GM18867 (cell line): ENCODE measurements at regions not wholly inside any gene's neighbourhood (a gene's known extent, or its start where the extent isn't known, plus 50 kb on each side); places are given as distances from the start of the nearest gene placed in this dataset.
"Not testable (repeated sequence)": the region's sequence is repeated elsewhere in the genome, so short reads cannot be mapped to it uniquely, and the experiment has no call there.

Experiments
- ATAC-seq: cut with Tn5 transposase; IDR thresholded peaks from one replicate; pipeline ENCODE4 v1.9.1; 2021; ENCODE audit warnings: mild to moderate bottlenecking, moderate library complexity; ENCODE audit not compliant: unreplicated experiment

DNA sequence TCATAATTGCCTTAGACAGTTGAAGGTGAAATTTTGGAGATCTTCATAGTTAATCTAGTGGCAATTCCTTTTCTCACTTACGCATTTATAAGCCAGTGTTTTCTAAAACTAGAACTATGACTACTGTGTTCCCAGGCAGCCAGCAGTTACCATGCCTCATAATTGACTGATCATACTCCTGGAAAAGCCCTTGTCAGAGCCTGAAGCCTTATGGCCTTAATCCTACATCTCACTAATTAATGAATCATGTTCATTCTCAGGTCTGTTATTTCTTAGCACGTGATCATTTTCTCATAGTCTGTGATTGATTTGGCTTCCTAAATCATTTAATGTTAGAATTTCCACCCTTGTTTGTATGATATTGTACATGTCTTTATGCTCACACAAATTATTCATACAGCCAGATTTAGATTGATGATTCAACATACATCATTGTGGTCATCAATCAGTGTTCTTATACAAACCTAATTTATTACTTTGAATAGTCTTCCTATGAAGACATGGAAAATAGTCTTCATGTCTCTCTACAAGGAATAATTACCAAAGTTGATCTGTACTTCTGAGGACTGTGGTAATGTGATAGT, 132.6 kb upstream of the ASCC3 start:
- no peak for ATAC-seq

DNA sequence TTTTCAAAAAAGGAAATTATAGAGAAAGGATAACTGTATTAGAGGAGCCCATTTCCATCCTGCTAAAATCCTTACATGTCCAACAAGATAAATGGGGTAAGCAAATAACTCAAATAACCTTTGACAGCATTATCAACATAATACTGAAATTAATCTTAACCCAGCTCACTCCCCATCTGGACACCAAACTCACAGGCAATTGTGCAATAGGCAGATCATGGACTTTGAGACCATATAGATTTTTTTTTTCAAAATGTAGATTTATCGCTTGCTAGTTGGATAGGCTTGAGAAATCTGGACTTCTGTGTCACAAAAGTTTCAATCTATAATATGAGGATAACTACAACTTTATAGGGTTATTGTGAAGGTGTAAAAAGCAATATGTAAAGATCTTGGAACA, 134.4 kb upstream of the ASCC3 start:
- no peak for ATAC-seq

DNA sequence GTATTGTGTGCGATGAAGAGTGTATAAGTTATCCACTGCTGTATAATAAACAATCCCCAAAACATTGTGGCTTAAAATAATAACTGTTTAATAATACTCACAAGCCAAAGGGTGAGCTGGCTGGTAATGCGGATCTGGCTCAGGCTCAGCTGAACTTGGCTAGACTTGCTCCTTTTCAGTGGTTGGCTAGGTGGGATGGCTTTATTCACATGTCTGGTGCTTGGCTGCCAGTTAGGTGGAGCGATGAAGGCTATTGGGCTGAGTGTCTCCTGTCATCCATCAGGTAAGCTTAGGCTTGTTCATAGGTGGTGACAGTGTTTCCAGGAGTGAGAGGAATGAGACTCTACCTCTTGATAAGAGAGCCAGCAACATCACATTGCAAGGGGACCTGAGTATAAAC, 135.0 kb upstream of the ASCC3 start:
- no peak for ATAC-seq

DNA sequence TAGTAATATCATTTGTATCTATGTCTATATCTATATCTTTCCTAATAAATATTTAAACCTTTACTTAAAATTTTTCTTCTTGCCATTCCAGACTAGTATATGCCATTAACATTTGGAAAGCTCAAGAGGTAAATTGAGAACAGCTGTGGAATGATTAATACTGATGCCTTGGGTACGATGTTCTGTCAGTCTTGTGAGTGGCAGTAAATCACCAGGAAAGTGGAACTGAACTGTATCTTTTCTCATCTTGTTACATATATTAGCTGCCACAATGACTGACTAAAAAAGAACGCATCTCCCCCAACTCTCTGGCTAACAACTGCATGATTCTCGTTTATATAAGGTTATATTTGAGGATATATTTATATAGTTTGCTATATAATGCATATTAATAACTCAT, 137.0 kb upstream of the ASCC3 start:
- ATAC-seq, result no peak

DNA sequence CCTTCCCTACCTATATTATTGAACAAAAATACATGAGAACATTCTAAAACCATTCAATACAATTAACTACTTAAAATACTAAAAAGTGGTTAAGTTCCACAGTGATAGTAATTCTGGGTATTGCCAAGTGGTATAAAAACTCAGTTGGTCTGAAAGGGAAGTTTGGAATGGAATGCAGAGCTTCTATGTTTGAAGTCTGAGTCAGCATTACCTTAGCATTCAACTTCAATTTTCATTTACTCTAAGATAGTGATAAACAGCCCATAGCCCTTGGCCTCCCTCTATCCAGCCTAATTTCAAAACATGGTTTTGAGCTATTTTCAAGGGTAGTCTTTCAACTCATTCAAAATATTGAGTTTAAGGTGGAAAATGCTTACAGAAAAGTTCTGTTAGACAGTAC, 140.4 kb upstream of the ASCC3 start:
- ATAC-seq, result no peak

DNA sequence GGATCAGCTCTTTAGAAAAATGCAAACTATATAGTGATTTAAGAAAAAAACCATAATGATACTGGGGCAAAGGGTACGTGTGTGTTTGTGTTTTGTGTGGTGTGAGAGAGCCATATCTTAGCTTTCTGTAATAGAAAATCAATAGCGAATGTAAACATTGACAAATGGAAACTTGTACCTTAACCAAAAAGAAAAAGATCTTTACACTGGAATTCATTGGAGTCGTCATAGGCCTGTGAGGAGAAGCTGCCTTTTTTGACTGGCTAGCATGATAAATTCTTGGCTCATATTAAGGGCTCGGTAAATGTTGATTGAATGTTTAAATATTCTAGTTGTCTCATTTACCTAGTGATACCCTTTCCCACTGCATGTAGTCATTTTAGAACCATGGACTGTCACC, 161.8 kb upstream of the ASCC3 start:
- ATAC-seq, result no peak

DNA sequence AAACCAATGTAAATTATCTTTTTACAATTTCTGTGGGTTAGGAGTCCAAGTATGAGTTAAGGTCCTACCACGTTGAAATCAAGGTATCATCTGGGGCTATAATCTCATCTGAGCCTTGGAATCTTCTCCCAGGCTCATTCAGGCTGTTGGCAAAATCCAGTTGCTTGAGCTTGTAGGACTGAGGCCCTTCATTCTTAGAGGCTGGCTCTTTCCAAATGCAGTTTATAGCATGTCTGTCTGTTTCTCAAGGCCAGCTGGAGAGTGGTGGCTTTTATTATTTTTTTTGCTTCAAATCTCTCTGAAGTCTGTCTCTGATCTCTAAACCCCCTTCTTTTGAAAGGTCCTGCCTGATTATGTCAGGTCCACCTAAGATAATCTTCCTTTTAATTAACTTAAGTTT, 177.2 kb upstream of the ASCC3 start:
- no peak for ATAC-seq

DNA sequence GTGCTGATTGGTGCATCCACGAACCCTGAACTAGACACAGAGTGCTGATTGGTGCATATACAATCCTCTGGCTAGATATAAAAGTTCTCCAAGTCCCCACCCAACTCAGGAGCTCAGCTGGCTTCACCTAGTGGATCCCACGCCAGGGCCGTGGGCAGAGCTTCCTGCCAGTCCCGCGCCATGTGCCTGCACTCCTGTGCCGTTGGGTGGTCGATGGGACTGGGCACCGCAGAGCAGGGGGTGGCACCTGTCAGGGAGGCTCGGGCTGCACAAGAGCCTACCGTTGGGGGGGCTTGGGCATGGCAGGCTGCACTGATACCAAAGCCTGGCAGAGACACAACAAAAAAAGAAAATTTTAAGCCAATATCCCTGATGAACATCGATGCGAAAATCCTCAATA, 185.4 kb upstream of the ASCC3 start:
- ATAC-seq, result no peak

DNA sequence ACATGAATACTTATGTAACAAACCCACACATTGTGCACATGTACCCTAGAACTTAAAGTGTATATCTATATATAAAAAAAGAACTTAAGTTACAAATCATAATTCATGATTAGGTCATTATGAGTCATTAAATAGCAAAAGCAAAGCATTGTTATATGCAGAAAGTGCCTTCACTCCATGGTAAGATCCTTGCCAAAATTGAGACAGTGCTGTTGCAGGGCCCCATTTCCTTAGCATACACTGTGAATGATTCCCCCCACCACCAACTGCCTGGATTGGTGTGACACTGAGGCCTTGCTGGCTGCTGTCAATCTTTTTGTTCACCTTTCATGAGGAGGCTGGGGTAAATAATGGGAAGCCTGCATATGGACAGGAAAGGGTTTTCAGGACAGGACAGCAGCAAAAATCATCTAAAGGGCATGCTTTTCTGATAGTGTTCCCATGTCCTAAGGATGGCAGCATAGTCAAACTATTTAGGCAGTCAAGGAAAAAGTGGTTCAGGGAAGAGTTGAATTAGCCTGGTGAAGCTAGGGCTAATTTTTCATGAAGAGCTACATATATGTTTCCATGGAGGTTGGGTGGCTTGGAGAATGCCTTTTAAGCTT, 188.2 kb upstream of the ASCC3 start:
- no peak for ATAC-seq

DNA sequence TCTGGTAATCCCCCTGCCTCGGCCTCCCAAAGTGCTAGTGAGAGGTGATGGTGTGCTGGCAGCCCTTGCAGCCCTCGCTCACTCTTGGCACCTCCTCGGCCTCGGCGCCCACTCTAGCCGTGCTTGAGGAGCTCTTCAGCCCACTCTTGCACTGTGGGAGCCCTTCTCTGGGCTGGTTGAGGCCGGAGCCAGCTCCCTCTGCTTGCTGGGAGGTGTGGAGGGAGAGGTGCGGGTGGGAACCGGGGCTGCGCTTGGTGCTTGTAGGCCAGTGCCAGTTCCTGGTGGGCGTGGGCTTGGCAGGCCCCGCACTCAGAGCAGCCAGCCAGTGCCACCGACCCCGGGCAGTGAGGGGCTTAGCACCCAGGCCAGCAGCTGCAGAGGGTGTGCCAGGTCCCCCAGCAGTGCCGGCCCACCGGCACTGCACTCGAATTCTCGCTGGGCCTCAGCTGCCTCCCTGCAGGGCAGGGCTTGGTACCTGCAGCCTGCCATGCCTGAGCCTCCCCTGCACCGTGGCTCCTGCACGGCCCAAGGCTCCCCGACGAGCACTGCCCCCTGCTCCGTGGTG, 189.0 kb upstream of the ASCC3 start:
- ATAC-seq, result no peak

DNA sequence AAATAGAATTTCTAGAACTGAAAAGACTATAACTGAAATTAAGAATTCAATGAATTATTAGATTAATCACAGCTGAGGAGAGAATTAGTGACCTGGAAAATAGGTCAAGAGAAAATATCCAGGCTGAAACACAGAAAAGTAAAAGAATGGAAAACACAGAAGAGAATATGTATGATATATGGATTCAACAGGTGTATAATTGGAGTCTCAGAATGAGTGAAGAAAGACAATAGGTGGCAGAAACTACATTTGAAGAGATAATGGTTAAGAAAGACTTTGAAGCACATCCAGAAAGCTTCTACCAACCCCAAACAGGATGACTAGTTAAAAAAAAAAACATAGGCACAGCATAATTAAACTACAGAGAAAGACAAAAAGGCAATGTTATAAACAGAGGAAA, 196.2 kb upstream of the ASCC3 start:
- ATAC-seq, result no peak

DNA sequence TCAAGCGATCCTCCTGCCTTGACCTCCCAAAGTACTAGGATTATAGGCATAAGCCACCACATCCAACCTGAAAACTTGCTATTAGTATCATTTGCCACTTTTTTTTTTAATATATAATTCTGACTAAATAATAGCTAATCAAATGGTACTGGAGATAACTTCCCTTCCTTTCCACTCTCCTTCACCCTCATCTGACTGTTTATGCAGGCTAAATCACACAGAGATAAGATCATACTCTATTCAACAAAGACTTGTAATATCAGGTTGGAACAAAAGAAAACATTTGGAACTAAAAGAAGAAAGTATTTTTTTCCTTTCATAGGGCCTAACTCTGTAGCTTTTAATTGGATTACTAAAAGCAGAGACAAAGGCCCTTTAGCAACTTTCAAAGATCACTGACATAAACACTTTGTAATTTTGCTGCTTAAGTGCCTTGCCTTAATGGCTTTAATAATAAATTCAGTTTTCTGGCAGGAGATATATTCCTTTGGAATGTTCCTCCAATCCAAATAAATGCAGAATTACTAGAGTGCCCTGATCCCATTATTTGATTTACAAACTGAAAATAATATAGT, 198.7 kb upstream of the ASCC3 start:
- no peak for ATAC-seq

DNA sequence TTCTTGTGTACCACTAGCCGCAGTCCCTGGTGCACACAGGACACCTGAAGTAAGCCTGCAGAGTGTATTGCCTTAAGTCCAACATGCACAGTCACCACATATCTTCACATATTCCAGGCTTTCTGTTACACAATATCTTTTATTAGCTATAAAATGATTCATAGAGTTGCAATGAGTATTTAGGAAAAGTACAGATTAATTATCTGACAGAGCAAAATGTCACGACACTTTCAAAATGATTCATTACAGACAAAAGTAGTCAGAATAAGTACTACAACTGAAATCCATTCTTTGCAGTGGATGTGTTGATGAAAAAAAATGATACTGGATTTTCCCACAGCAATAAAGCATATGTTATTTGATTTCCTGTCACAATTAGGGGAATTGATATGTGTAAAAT, 199.5 kb upstream of the ASCC3 start:
- ATAC-seq, result no peak

DNA sequence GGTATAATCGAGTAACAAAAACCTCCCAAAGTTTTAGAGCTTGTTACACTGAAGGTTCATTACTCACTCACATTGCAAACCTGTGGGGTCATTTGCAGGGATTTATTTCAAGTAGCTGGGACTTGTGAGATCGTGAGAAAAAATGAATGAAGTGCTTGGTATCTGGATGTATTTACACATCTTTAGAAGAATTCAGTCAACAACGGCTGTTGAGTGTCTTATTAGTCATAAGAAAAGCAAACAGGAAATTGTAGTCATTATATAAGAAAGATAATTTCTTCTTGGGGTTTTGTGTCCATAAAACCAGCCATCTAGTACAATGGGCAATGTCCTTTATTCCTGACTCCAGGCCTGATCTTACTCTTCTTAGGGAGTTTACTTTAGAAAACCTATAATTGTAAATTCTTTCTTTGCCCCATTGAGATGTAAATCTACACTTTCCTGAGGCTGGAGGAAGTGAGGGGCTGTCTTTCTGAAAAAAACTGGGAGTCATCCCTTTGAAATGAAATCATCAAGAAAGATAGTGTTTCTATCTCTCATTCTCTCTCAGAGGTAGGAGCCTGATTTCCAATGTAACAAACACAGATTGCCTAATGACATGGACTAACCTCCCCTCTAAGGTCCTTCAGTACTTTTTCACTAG, 202.5 kb upstream of the ASCC3 start:
- no peak for ATAC-seq

DNA sequence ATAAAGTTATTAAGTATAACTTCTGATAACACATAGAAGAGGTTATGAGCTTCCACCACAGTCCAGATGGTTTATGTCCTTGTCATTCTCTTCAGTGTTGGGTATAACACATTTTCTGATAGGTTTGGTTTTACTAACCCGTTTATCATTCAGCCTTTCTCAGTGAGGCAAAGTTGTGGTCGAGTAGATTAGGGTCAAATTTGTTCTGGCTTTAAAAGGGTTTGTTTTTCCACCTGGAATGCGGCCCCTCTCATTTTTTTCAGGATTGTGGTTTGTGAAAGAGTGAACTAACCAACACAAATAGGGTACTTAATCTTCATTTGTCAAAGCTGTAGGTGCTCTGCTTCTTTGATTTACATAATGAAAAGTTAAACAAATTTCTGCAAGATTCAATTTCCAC, 204.2 kb upstream of the ASCC3 start:
- no peak for ATAC-seq

DNA sequence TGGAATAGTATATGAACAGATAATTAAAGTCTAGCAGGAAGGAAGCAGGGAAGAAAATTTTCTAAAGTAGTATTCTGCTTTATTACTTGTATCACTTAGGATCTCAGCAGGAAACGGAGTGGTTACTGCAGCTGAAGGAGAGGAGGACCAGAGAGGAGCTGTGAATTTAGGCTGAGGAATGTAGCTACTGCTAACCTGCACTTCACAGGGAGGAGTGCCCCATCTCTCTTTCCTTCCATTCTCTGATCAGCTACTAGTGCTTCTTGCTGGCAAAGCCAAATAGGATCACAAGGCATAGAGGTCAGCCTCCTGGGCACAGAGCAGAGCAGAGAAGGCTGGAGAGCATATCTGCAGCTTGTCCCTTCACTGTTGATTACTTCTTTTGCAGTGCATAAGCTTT, 205.3 kb upstream of the ASCC3 start:
- no peak for ATAC-seq

DNA sequence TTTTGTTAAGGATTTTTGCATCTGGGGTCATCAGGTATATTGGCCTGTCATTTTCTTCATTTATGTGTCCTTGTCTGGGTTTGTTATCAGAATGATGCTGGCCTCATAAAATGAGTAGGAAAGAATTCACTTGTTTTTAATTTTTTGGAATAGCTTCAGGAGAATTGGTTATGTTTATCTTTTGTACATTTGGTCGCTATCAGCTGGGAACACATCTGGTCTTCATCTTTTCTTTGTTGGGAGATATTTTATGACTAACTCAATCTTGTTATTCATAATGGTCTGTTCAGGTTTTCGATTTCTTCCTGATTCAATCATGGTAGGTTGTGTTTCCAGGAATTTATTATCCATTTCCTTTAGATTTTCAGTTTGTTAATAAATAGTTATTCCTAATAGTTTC, 207.5 kb upstream of the ASCC3 start:
- no peak for ATAC-seq

DNA sequence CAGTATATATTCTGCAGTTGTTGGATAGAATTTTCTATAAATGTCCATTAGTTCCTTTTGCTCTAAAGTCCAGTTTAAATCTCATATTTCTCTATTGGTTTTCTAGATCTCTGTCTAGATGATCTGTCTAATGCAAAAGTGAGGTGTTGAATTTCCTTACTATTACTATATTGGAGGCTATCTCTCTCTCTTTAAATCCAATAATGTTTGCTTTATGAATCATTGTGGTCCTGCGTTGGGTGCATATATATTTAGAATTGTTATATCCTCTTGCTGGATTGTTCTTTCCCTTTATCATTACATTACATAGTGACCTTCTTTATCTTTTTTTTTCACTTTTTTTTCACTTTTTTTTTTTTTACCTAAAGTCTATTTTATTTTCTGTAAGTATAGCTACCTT, 208.5 kb upstream of the ASCC3 start:
- no peak for ATAC-seq

DNA sequence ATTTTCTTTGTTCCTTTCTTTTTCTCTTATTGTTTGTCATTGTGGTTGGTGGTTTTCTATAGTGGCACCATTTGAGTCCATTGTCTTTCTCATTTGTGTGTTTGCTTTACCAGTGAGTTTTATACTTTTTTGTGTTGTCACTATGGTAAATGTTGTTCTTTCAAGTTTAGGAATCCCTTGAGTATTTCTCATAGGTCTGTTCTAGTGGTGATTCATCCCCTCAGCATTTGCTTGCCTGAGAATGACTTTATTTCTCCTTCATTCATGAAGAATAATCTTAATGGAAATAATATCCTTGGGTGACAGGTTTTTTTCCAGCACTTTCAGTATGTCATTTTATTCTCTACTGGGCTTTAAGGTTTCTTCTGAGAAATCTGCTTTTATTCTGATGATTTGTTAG, 209.2 kb upstream of the ASCC3 start:
- no peak for ATAC-seq

DNA sequence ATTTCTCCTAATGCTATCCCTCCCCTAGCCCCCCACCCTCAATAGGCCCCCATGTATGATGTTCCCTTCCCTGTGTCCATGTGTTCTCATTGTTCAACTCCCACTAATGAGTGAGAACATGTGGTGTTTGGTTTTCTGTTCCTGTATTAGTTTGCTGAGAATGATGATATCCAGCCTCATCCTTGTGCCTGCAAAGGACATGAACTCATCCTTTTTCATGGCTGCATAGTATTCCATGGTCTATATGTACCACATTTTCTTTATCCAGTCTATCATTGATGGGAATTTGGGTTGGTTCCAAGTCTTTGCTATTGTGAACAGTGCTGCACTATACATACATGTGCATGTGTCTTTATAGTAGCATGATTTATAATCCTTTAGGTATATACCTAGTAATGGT, 217.5 kb upstream of the ASCC3 start:
- not testable (repeated sequence) for ATAC-seq

DNA sequence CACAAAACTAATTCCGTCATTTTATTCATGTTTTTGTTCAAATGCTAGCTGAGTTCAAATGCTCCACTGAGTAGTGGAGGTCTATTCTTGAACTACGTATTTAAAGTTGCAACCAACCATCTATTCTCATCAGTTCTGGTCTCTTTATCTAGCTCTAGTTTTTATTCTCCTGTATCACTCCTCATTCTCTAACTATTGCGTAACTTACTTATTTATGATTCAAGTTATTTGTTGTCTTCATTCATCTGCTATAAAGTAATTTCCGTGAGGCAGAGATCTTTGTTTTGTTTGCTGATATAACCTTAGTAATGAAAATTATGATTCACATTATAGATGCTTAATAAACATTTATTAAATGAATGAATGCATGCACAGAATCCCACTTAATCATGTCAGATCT, 221.6 kb upstream of the ASCC3 start:
- no peak for ATAC-seq

DNA sequence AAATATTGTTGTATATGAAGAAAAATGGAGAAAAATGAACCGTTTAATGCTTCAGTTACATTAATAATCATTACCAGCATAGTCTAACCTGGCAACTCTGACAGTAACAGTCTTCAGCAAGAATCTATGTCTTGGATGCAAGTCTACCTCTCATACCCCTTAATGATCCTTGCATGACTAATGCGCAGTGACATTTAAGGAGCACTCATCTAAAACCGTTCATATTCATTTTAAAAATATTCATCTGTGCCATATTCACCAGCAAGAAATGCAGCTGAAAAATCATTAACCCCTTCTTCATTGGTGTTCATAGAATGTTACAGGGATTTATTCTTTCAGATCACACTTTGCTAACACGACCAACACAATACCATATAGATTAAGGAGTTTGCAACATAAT, 227.2 kb upstream of the ASCC3 start:
- no peak for ATAC-seq
